ENCODE measurements at regions not wholly inside any gene's neighbourhood (a gene's known extent, or its start where the extent isn't known, plus 50 kb on each side); places are given as distances from the start of the nearest gene placed in this dataset.

GRCh38 chr6:16911088-16911487 lies 149.8 kb upstream of the ATXN1 start:
- TF ChIP-seq POLR2AphosphoS5 (IDR thresholded peaks at IDR 0.05) = no peak
- no peak for TF ChIP-seq EP300 (IDR thresholded peaks at IDR 0.05)
- TF ChIP-seq, protein P1, sequence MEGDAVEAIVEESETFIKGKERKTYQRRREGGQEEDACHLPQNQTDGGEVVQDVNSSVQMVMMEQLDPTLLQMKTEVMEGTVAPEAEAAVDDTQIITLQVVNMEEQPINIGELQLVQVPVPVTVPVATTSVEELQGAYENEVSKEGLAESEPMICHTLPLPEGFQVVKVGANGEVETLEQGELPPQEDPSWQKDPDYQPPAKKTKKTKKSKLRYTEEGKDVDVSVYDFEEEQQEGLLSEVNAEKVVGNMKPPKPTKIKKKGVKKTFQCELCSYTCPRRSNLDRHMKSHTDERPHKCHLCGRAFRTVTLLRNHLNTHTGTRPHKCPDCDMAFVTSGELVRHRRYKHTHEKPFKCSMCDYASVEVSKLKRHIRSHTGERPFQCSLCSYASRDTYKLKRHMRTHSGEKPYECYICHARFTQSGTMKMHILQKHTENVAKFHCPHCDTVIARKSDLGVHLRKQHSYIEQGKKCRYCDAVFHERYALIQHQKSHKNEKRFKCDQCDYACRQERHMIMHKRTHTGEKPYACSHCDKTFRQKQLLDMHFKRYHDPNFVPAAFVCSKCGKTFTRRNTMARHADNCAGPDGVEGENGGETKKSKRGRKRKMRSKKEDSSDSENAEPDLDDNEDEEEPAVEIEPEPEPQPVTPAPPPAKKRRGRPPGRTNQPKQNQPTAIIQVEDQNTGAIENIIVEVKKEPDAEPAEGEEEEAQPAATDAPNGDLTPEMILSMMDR (IDR thresholded peaks at IDR 0.05) = no peak
